Activated T-cell treated with anti-CD3 and anti-CD28 coated beads for 48 hours (primary cell): ENCODE measurements at regions not wholly inside any gene's neighbourhood (a gene's known extent, or its start where the extent isn't known, plus 50 kb on each side); places are given as distances from the start of the nearest gene placed in this dataset.

Experiments used
- DNase-seq: peaks from one replicate; pipeline ENCODE4 v3.0.0-alpha.2; 2020; ENCODE audit warnings: low read depth

DNA sequence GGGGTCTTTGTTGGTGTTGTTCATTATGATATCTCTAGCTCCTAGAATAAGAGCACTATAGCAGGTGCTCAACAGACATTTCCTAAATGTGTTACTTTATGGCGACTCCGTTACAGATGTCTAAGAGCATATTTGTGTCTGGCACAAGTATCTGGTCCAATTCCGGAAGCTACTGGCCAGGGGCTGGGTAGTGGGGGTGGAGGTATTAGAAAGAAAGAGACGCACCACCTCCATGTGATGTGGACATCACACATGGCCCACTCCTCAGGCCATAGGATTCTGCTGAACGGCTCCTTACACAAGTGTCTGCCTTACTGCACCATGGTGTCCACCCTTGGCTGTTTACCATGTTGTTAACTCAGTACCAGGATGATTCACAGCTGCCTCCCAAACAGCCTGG is 296.8 kb upstream of the MKI67 start:
- no peak for DNase-seq

DNA sequence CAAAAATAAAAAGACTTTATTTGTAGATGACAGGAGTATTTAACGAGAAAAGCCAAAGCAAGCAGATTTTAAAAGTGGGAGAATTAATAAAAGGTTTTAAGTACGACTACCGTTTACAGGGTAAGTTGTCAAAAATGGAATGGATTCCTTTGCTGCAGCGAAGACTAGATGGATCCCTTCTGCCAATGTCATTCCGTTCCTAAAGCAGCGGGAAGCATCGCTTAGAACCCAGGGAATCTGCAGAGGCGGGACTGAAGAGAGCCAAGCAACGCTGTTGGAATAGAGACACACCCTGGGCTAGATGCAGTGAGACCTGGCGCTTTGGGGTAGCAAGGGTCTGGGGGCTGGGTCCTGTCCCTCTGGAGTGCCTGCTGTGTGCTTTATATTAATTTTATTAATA is 303.1 kb upstream of the MKI67 start:
- no peak for DNase-seq

DNA sequence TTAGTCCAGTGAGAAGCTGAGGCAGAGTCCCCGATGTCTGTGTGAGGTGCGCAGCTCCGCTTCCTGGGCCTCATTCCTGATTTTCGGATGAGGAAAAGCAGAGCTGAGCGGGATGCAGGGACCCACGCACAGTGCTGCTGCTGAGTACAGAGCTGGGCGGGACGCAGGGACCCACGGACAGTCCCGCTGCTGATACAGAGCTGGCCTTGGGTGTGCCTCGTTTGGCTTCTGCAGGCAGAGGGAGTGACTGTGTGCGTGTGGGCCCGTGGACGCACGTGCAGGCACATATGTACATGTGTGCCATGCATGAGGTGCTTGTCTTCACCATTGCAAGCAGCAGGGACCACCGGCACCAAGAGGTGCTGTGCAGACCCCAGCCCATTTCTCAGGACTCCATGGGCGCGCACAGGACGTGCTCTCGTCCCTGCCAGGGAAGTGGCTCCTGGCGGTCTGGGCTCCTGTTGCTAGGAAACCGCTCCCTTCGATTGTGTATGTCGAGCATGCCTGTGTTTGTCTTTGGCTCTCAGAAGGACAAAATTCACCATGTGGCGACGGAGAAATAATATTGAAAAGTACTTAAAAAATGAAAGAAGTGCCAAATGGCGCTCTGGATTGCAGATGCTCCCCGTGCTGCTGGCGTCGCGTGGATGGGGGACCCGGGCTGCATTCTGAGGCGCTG is 303.8 kb upstream of the MKI67 start:
- no peak for DNase-seq

DNA sequence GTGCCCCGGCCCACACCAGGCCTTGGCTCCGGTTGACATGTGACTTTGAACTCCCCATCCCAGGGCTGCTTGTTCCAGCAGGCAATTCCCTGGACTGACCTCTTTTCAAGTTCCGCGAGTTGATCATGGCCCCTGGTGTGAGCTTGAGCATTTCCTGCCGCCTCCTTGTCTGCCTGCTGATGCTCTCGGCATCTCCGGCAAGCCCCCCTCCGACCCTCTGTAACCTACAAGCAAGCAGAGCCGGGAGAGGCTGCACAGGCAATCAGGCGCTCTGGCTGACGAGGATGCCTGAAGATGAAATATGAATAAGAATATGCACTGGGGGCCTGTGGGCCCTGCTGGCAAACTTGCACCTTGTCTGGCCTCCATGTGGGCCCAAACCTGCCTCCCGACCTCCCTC is 304.9 kb upstream of the MKI67 start:
- DNase-seq: no peak

DNA sequence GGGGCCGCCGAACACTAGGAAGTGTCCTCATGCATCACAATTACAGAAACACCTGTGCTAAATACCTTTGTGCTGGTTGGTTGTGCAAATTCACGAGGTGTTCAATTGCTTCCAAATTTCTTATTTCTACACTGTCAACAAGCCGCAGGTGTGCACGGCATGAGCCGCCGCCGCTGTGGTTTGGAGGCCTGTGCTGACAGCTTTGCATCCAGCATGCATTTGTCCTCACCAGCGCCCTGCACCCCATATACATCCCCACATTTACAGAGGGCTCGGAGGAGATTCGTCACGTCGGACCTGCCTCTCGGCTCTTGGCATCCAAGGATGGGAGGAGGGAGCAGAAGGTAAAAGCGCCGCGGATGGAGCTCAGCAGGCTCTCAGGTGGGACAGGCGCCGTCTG is 305.3 kb upstream of the MKI67 start:
- DNase-seq: no peak

DNA sequence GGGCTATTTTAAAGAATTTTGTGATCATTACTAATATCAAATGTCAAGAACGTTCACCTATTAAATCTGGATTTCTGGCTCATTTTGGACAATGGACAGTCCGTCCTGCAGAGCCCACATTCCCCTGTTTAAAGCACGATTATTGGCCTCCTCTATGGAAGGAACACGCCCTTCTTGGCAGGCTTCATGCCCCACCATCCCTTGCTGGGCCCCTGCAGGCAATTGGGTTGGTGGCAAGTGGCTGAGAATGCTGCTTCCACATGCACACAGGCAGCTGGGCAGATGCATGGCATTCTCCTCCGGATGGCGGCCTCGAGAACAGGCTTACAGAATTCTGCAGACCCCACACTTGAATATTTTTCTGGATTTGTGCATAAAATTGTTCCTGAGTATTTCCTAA is 305.8 kb upstream of the MKI67 start:
- no peak for DNase-seq

DNA sequence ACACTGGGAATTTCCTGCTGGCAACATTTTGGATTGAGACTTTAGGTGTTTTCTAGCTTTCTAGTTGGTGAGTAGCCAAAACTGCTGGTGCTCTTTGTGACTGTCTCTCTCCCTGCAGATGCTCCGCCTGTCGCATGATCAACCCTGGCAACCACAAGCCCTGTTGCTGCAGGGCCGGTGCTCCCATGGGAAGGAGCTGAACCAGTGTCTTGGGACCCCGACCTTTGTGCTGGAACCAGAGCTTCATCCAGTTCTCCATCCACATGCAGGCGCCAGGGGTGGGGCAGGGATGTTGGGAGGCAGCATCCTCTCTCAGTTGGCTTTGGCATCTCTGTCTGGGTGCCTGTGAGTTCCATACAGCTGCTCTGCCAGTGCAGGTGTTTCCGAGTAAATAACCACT is 306.2 kb upstream of the MKI67 start:
- no peak for DNase-seq

DNA sequence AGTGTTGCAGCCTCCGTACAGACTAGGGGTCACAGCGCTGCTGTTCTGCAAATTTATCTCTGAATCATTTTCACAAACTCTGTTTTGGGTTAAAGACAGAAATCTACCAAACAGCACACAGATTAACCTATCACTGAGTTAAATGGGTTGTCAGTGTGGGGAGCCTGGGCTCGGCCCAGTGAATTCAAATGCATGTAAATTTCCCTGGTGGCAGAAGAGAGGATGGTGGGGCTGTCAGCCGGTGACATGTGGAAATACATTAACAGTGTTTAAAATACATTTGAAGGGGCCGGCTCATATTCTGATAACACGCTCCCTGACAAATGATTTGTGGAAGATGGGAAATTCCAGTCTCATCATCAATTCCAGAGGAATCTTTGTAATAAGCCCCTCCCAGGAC is 309.6 kb upstream of the MKI67 start:
- no peak for DNase-seq

DNA sequence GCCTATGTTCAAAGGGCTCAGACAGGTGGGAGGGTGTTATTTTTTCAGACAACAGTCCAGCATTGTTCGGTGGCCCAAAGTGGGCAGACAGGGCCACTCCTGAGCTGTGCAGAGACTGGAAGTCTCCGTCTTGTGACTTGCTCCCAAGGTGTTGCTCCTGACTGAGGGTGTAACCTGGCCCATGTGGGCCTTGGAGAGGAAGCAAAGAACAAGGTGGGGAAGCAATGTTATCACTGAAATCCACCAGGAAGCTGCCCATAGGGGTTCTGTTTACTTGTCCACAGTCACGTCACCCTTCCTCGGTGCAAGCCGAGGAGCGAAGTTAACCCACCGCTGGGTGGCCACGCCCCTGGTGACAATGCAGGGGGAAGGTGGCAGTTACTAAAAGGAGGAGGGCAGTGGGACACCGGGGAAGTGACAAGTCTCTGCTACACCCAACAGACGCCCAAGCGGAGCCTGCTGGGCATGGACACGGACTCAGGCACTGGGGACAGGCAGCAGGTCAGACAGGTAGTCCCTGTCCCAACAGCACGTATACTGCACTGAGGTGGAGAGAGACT is 311.6 kb upstream of the MKI67 start:
- DNase-seq: no peak

DNA sequence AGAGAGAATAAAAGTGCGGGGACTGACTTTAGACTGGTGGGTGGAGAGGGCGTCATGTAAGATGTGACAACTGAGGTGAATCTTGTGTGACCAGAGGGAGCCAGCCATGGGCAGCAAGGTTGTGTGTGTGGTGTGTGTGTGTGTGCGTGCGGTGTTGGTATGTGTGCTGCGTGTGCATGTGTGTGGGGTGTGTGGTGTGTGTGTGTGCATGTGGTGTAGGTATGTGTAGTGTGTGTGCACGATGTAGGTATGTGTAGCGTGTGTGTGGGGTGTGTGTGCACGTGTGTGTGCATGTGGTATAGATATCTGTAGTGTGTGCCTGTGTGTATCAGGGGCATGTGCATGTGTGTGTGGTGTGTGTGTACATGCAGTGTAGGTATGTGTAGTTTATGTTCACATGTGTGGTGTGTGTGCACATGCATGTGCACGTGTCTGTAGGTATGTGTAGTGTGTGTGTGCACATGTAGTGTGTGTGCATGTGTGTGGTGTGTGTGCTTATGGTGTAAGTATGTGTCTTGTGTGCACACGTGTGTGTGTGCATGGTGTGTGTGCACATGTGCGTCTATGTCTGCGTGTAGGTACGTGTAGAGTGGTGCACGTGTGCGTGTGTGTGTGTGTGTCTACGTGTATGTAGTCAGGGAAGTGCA is 312.3 kb upstream of the MKI67 start:
- DNase-seq: no peak

DNA sequence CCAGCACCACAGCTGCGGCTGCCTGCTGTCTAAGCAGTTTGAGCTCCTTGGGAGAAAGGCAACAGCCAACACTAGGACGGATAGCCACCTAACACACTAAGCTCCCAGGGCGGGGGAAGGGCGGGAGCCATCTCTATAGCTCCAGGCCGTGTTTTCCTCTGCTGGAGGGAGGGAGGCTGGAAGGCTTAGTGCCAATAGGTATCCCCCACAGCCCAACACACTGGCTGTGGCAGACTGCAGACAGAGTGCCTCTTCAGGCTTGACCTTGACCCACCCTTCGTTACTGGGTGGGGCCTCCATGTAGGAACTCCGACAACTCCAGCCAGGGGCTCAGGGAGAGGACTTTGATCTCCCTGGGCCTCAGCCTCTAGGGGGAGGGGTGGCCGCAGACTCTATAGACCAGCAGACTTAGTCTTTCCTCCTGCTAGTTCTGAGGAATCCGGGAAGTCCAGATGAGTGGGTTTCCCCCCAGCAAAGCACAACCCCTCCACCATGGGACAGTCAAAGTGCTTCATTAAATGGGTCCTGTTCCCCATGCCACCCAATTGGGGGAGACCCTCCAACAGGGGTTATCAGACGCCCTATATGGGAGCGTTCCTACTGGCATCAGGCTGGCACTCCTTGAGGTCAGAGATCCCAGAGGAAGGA is 314.4 kb upstream of the MKI67 start:
- DNase-seq: no peak

DNA sequence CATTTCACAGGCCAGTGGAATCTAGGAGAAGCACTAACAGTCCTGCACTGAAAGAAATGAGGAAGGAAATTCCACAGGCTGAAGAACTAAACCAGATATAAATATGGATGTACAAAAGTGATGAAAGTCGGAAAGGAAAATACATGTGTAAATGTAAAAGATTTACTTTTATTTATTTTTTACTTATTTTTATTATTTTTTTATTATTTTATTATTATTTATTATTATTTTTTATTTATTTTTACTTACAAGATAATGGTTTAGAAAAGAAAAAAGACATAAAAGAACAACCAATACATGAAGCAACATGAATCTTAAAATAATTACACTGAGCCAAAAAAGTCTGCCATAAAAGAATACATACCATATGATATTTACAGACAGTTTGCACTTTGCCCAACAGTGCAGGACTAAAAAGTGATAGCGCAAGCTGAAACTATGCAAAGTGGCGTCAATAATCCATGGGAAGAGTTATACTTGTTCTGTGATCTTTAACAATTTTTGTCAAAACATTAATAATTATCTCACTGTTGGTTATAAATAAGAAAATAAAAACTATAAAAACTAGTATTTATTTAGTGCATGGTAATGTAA is 317.8 kb upstream of the MKI67 start:
- DNase-seq: no peak

DNA sequence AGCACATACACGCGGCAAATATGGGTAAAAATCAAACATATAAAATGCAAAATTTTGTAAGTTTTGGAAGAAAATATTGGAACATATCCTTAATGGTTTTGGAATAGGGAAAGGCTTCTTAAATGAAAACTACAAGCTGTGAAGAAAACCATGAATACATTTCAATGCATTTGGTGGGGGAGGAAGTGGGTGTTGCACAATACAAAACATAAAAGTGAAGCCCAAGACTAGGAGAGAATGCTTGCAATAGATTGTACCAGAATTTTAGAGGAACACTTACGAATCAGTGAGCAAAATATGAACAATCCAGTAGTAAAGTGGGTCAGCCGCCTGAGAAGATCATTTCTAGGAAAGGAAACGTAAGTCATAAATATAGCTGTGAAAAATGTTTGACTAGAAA is 322.6 kb upstream of the MKI67 start:
- DNase-seq: no peak

DNA sequence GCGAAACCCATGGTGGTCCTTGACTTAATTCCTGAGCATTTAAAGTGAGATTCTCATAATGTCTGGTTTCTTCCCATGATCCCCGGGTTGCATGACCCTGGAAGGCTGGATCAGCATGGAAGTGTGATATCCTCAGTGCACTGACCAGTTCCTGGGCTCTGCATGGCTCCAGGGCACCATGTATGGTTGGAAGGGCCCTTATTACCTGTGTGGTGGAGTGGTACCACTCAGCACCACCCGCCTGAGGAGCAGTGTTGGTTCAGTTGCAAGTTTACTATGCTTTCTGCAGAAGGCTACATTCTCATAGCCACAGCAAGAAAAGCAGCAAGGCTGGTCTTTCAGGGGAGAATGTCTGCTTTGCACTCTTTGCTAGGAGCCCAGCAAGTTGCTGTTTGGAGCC is 325.7 kb upstream of the MKI67 start:
- no peak for DNase-seq

DNA sequence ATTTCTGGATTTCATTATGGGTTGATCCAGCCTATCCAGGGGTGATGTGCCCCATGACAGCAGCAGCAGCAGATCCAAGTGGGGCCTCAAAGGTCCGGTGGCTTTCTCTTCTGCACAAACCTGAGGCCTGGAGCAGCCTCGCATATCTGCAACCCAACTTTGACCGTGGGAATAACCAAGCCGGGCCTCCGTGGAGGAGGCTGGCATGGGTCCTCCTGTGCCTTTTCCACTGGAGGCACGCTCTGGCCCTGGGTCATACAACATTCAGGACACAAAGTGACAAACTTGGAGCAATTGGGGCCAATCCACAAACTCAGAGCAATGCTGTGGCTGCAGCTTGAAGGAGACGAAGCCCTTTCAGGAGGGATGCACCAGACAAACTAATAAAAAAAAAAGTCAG is 330.0 kb upstream of the MKI67 start:
- DNase-seq: no peak

DNA sequence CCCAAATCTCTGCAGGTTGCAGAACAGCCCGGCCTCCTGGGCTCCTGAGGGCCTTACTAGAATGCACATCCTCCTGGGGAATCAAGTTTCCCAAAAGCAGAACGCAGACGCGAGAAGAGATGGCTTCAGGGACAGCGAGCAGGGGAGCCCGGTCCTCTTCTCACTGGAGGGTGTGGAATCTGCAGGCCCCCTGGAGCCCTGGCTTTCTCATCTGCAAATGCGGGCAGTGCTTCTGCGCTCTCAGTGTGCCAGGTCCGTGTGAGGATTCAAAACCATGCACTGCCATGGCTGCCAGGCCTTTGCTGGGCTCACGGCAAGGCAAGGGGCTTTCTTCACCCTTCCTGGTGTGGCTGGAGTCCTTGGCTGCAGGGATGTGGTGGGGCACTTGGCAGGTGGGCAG is 330.9 kb upstream of the MKI67 start:
- DNase-seq: no peak

DNA sequence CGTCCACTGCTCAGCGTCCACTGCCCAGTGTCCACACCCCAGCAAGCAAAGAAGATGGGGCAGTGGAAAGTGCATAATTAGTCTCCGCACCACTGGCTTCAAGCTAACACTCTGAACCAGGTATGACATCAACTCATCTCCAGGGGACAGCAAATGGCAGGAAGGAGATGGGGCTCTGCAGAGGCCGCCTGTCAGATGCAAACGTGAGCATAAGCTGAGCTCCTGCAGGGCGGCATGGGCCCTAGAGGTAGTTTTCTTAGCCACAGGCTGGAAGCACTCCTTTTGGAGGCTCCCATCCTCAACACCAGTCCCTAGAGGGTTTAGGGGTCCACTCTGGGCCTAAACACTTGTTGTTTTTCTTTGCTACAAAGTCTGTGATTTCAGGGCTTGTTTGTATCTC is 335.8 kb upstream of the MKI67 start:
- DNase-seq: no peak

DNA sequence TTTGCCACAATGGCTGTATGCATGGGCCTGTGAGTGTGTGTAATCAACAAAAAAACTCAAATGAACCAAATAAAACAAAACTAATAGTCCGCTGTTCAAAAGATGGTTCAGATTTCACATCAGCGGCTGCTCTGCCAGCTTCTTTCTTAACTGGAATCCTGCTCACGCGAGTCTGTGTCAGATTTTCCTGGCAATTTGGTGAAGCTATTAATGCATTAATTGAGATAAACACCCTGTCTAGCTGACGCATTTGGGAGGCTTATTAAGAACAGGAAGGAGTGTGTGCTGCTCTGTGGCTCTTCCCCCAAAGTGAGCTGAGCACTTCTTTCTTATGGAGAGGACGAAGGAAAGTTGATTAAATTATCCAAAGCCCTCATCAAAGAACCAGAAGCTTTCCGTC is 336.6 kb upstream of the MKI67 start:
- DNase-seq: no peak

DNA sequence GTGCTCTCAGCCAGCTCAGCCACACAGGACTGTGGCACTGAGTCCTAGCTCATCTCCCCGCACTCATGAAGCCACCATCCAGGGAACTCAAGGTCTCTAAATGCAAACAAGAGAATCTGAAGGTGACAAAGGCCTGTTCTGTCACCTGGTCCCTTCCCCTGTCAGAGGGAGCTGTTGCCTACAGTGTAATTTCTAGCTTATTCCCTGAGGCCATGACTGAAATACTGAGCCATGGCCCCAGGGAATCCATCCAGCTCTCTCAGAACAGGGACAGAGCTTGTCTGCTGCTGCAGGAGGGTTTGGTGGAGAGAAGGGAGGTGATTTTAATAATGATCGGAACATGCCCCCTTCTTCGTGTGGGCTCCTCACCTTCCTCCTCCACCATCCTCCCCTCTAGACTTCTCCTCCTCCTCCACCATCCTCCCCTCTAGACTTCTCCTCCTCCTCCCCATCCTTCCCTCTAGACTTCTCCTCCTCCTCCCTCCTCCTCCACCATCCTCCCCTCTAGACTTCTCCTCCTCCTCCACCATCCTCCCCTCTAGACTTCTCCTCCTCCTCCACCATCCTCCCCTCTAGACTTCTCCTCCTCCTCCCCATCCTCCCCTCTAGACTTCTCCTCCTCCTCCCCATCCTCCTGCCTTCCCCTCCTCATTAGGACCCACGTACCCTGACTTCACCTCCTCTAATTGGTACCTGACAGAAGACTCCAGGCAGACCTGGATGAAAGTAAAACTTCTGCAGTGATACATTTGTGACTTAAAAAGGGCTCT is 338.0 kb upstream of the MKI67 start:
- DNase-seq: peak; percentile 9

DNA sequence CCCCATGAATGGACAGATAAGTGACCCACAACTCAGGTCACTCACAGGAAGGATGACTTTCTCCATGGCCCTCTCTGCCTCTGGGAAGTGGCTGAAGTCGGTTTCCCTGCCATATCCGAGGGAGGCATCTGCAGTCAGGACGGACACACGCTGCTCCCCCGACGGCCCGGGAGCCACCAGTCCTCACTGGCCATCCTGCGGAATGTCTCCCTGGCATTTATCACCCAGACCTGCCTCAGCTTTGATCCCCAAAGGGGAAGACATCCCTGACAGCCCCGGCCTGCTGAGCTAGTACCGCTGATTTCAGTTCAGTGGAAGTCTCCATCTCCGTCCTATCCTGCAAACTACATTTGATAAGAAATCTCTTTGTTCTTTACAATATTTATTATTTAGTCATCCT is 339.5 kb upstream of the MKI67 start:
- no peak for DNase-seq

DNA sequence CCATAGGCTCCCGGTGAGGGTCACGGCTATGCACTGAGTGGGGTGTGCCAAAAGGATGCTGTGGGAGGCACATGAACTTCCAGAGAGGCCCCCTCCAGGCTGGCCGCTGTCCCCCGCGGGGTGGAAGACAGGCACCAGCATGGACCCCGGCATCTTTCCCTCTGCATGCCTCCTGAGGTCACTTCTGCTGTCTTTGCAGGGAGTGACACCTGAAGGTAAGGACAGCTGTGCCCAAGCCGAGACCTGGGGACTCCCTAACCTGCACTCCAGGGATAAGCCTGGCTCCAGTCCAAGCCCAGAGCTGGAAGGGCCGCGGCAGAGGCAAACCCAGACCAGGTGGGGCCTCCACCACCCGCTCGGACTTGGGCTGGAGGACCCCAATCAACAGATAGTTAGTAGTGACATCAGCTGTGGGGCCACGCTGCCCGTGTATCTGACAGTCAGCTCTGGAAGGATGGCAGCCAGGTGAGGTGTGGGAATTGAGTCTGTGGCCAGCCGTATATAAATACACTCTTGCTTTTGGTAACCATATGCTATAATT is 340.7 kb upstream of the MKI67 start:
- DNase-seq: no peak

DNA sequence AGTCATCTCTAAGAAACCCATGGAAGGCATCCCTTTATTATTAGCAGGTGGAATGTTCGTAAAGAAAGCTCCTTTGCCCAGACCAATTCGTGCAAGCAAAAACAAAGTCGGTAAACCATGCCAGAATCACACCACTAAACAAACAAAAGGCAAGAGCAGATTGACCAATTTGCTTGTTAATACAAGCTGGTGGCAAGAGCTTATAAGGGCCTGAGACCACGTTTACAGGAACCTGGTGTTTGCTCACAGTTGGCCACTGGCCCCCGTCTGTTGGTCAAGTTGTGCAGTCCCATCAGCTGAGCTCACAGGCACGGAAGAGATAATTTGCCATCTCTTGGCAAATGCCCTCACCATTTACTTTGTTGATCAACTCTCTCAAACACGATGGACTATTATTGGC is 342.2 kb upstream of the MKI67 start:
- DNase-seq: no peak
